SK-N-SH treated with all-trans-retinoic acid at 6 μM for 48 hours (cell line): ENCODE measurements at regions not wholly inside any gene's neighbourhood (a gene's known extent, or its start where the extent isn't known, plus 50 kb on each side); places are given as distances from the start of the nearest gene placed in this dataset.

Source experiments
- ATAC-seq: fragments of 200-7000 bp; cut with Tn5 transposase; 3 replicates; pipeline ENCODE4 v1.9.1; 2020; ENCODE audit warnings: mild to moderate bottlenecking, moderate library complexity
- ARNTL ChIP-seq: fragments of 450-650 bp; formaldehyde crosslinking; IDR thresholded peaks from 2 replicates; pipeline ENCODE4 v1.5.0; 2020; ENCODE audit warnings: low read depth, mild to moderate bottlenecking, moderate library complexity, borderline replicate concordance
- BACH2 ChIP-seq: fragments of 250-450 bp; sonication (Bioruptor Pico); IDR thresholded peaks from 2 replicates; pipeline ENCODE4 v1.9.0; 2021; ENCODE audit warnings: mild to moderate bottlenecking, borderline replicate concordance
- CREB5 ChIP-seq: fragments of 250-450 bp; sonication (Bioruptor Pico); IDR thresholded peaks from 2 replicates; pipeline ENCODE4 v1.5.1; 2020; ENCODE audit warnings: low read depth, mild to moderate bottlenecking, moderate library complexity
- CSDC2 ChIP-seq: fragments of 250-450 bp; sonication (Bioruptor Pico); IDR thresholded peaks from 2 replicates; pipeline ENCODE4 v1.5.0; 2020; ENCODE audit warnings: mild to moderate bottlenecking, moderate library complexity
- CSRNP3 ChIP-seq: fragments of 250-450 bp; sonication (Bioruptor Pico); IDR thresholded peaks from 2 replicates; pipeline ENCODE4 v1.5.1; 2021; ENCODE audit warnings: mild to moderate bottlenecking, moderate library complexity
- ESRRG ChIP-seq: fragments of 250-450 bp; sonication (Bioruptor Pico); IDR thresholded peaks from 2 replicates; pipeline ENCODE4 v1.6.1; 2021; ENCODE audit warnings: mild to moderate bottlenecking
- ISL1 ChIP-seq: fragments of 250-450 bp; sonication (Bioruptor Pico); IDR thresholded peaks from 2 replicates; pipeline ENCODE4 v2.1.2; 2022; ENCODE audit warnings: mild to moderate bottlenecking, moderate library complexity
- OSR1 ChIP-seq: fragments of 250-450 bp; sonication (Bioruptor Pico); IDR thresholded peaks from 2 replicates; pipeline ENCODE4 v1.8.0; 2022; ENCODE audit warnings: moderate library complexity, mild to moderate bottlenecking, inconsistent platforms
- PATZ1 ChIP-seq: fragments of 250-450 bp; sonication (Bioruptor Pico); IDR thresholded peaks from 2 replicates; pipeline ENCODE4 v1.8.0; 2020; ENCODE audit warnings: mild to moderate bottlenecking, moderate library complexity, borderline replicate concordance
- POU6F1 ChIP-seq: fragments of 250-450 bp; sonication (Bioruptor Pico); IDR thresholded peaks from 2 replicates; pipeline ENCODE4 v1.8.0; 2021; ENCODE audit warnings: low read depth, mild to moderate bottlenecking, moderate library complexity, borderline replicate concordance
- PPARA ChIP-seq: fragments of 250-450 bp; sonication (Bioruptor Pico); IDR thresholded peaks from 2 replicates; pipeline ENCODE4 v1.5.0; 2020; ENCODE audit warnings: mild to moderate bottlenecking, borderline replicate concordance
- RARB ChIP-seq: fragments of 250-450 bp; sonication (Bioruptor Pico); IDR thresholded peaks from 2 replicates; pipeline ENCODE4 v1.8.0; 2021; ENCODE audit warnings: mild to moderate bottlenecking, moderate library complexity
- SNAI2 ChIP-seq: fragments of 250-450 bp; sonication (Bioruptor Pico); IDR thresholded peaks from 2 replicates; pipeline ENCODE4 v1.5.0; 2020; ENCODE audit warnings: mild to moderate bottlenecking, moderate library complexity
- TCF4 ChIP-seq: fragments of 250-450 bp; sonication (Bioruptor Pico); IDR thresholded peaks from 2 replicates; pipeline ENCODE4 v1.8.0; 2021; ENCODE audit warnings: mild to moderate bottlenecking, moderate library complexity, borderline replicate concordance
- TOX ChIP-seq: fragments of 250-450 bp; sonication (Bioruptor Pico); IDR thresholded peaks from 2 replicates; pipeline ENCODE4 v1.8.0; 2021; ENCODE audit warnings: mild to moderate bottlenecking, moderate library complexity, borderline replicate concordance
- TSHZ2 ChIP-seq: fragments of 250-450 bp; sonication (Bioruptor Pico); IDR thresholded peaks from 2 replicates; pipeline ENCODE4 v1.5.0; 2020; ENCODE audit warnings: mild to moderate bottlenecking, moderate library complexity
- ZC3H10 ChIP-seq: fragments of 250-450 bp; sonication (Bioruptor Pico); IDR thresholded peaks from 2 replicates; pipeline ENCODE4 v1.5.1; 2021; ENCODE audit warnings: mild to moderate bottlenecking, moderate library complexity
- ZFP3 ChIP-seq: fragments of 250-450 bp; sonication (Bioruptor Pico); IDR thresholded peaks from 2 replicates; pipeline ENCODE4 v1.5.0; 2020; ENCODE audit warnings: mild to moderate bottlenecking, moderate library complexity
- ZFP30 ChIP-seq: fragments of 450-650 bp; formaldehyde crosslinking; IDR thresholded peaks from 2 replicates; pipeline ENCODE4 v1.5.0; 2022; ENCODE audit warnings: mild to moderate bottlenecking, moderate library complexity
- ZNF565 ChIP-seq: fragments of 450-650 bp; formaldehyde crosslinking; conservative IDR thresholded peaks from 2 replicates; pipeline ENCODE4 v1.5.0; 2020; ENCODE audit warnings: low read depth, mild to moderate bottlenecking, moderate library complexity
- ZNF70 ChIP-seq: fragments of 450-650 bp; formaldehyde crosslinking; IDR thresholded peaks from 2 replicates; pipeline ENCODE4 v1.5.0; 2020; ENCODE audit warnings: mild to moderate bottlenecking, moderate library complexity
- ZNF8 ChIP-seq: fragments of 450-650 bp; formaldehyde crosslinking; IDR thresholded peaks from 2 replicates; pipeline ENCODE4 v1.5.0; 2020; ENCODE audit warnings: mild to moderate bottlenecking, moderate library complexity

DNA sequence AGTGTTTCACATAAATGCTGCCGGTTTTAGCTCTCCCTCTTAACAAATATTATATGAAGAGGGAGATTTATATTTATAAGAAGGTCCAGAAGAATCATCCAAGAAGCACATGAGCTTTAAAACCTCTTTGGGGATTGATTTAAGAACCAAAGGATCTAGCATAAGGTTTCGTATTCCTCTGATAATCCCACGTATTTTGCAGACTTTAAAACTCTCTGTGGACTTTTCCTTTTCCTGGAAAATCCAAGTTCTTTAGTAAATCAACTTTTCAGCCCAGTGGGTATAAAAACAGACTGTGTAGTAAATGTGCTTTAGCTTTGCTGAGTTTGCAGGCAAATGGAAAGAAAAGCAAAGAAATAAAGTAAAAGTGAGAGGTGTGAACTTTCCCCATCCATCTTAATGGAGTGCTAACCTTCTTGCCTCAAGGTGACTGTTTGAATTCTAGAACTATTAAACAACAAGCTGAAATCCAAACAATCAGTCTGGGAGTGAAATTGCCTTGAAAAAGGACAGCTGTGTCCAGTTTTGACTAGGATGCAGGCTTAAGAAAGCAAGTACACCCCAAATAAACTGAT, 363.4 kb upstream of the SLC24A2 start (continued):
- TF ChIP-seq ARNTL (CRISPR knock-in tag) = no peak

DNA sequence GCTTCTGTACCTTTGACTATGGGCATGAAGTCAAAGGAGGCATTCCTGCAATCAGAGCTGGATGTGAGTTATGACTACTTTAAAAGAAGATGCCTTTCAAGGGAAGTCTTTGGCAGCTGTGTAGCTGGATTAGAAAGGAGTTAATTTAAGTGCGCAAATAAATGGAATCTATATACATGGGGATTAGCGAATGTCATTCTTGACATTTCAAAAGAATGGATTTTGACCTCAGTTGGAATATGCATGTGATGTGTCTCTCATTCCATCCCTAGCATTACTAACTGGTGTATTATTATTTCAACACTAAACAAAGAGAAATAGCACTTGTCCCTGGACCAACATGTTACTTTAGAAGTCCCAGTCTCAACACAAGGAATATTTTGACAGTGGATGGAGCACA, 359.6 kb upstream of the SLC24A2 start:
- ATAC-seq = no peak

DNA sequence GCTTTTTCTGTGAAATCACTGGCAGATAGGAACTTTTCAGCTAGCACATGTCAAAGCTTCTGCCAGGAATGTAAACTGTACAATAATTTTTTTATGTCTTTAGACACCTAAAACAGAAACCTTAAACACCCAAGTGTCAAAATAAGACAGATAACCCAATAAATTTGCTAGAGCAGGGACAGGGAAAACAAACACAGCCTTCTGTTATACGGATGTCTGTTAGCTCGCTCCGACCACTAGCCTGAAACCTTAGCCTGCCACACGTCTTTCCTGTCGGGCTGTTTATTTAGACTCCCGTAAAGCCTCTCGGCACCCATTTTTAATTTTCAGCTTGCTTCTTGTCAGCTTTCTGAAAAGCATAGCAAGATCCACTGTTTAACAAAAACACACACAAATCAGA, 355.4 kb upstream of the SLC24A2 start:
- ATAC-seq = no peak
- TF ChIP-seq TOX (CRISPR knock-in tag) = no peak
- no peak for TF ChIP-seq ZC3H10 (CRISPR knock-in tag)
- no peak for TF ChIP-seq ARNTL (CRISPR knock-in tag)
- TF ChIP-seq, all 23 proteins: peak for 0

More for the DNA sequence above, 359.6 kb upstream of the SLC24A2 start:
- TF ChIP-seq TOX (CRISPR knock-in tag) (no peak), RARB (CRISPR knock-in tag) (no peak), BACH2 (CRISPR knock-in tag) (no peak), ESRRG (CRISPR knock-in tag) (no peak), CSRNP3 (no peak), ZNF565 (no peak), OSR1 (CRISPR knock-in tag) (no peak), PPARA (CRISPR knock-in tag) (no peak), ZNF8 (CRISPR knock-in tag) (no peak), PATZ1 (CRISPR knock-in tag) (no peak), TSHZ2 (CRISPR knock-in tag) (no peak), ISL1 (CRISPR knock-in tag) (no peak), TCF4 (CRISPR knock-in tag) (no peak)

GRCh38 chr9:20139763-20140290, 351.0 kb upstream of the SLC24A2 start:
- no peak for ATAC-seq
- no peak for TF ChIP-seq ZC3H10 (CRISPR knock-in tag)
- no peak for TF ChIP-seq ISL1 (CRISPR knock-in tag)
- no peak for TF ChIP-seq CREB5 (CRISPR knock-in tag)
- no peak for TF ChIP-seq ZFP30 (CRISPR knock-in tag)
- no peak for TF ChIP-seq ZFP3 (CRISPR knock-in tag)
- TF ChIP-seq SNAI2 (CRISPR knock-in tag) = no peak
- no peak for TF ChIP-seq ARNTL (CRISPR knock-in tag)
- no peak for TF ChIP-seq PPARA (CRISPR knock-in tag)
- no peak for TF ChIP-seq TOX (CRISPR knock-in tag)
- TF ChIP-seq TCF4 (CRISPR knock-in tag) = no peak
- no peak for TF ChIP-seq ZNF70 (CRISPR knock-in tag)
- no peak for TF ChIP-seq CSRNP3
- TF ChIP-seq POU6F1 (CRISPR knock-in tag) = no peak
- TF ChIP-seq RARB (CRISPR knock-in tag) = no peak
- no peak for TF ChIP-seq PATZ1 (CRISPR knock-in tag)
- TF ChIP-seq ZNF565 = no peak
- TF ChIP-seq BACH2 (CRISPR knock-in tag) = no peak
- TF ChIP-seq ZNF8 (CRISPR knock-in tag) = no peak
- TF ChIP-seq CSDC2 = no peak
